CD4-positive, alpha-beta T cell (primary cell): ENCODE measurements at regions not wholly inside any gene's neighbourhood (a gene's known extent, or its start where the extent isn't known, plus 50 kb on each side); places are given as distances from the start of the nearest gene placed in this dataset.

Experiments used
- ATAC-seq: fragments of 200-7000 bp; cut with Tn5 transposase; one replicate; pipeline ENCODE4 v1.10.0; 2022; ENCODE audit warnings: mild to moderate bottlenecking; ENCODE audit not compliant: poor library complexity
- CTCF ChIA-PET: fragments of 350-600 bp; sonication (Branson Sonifier 250); formaldehyde crosslinking; loops from one replicate; lab custom pipeline; 2021; ENCODE audit warnings: antibody characterized with exemption, inconsistent platforms; lab: Charles Lee
- POLR2A ChIA-PET: fragments of 350-600 bp; sonication (Branson Sonifier 250); formaldehyde crosslinking; loops from one replicate; lab custom pipeline; 2021; ENCODE audit warnings: antibody characterized with exemption, inconsistent platforms; lab: Charles Lee
- DNase-seq, 14 experiments: peaks; one replicate each; pipeline ENCODE4 v3.0.0-alpha.2; 2013 to 2020; ENCODE audit warnings: mixed read lengths in 2 of 14
- H3K27ac ChIP-seq, 2 donors: one replicate each; pipeline versions ENCODE4 v1.5.1 to v1.7.0; 2013; ENCODE audit warnings: low read length in 2 of 2, low read depth in 1 of 2, mild to moderate bottlenecking in 1 of 2
- H3K27me3 ChIP-seq, 2 experiments: 1 replicate in 1 of 2; 2 replicates in 1 of 2; pipeline versions ENCODE4 v1.6.1 to v1.7.0; 2013; ENCODE audit warnings: low read length in 2 of 2, control low read depth in 1 of 2, mild to moderate bottlenecking in 1 of 2, moderate library complexity in 1 of 2; ENCODE audit not compliant: insufficient read depth in 2 of 2, control insufficient read depth in 1 of 2
- H3K36me3 ChIP-seq: one replicate; pipeline ENCODE4 v1.6.1; 2013; ENCODE audit warnings: low read length, control low read depth; ENCODE audit not compliant: insufficient read depth
- H3K4me1 ChIP-seq: one replicate; pipeline ENCODE4 v1.6.1; 2013; ENCODE audit warnings: low read length, control low read depth; ENCODE audit not compliant: insufficient read depth
- H3K4me3 ChIP-seq: one replicate; pipeline ENCODE4 v1.5.1; 2013; ENCODE audit warnings: mild to moderate bottlenecking, low read length, moderate library complexity
- H3K9me3 ChIP-seq, 2 experiments: 1 replicate in 1 of 2; 2 replicates in 1 of 2; pipeline versions ENCODE4 v1.6.1 to v1.7.0; 2013; ENCODE audit warnings: low read length in 2 of 2, mild to moderate bottlenecking in 2 of 2, control low read depth in 1 of 2, moderate library complexity in 1 of 2; ENCODE audit not compliant: control insufficient read depth in 1 of 2, insufficient read depth in 1 of 2
- H3K27ac Mint-ChIP-seq: one replicate; pipeline ENCODE4 v1.8.0; 2020; ENCODE audit warnings: mixed read lengths
- H3K27me3 Mint-ChIP-seq: one replicate; pipeline ENCODE4 v1.8.0; 2021; ENCODE audit warnings: mixed read lengths
- H3K36me3 Mint-ChIP-seq: one replicate; pipeline ENCODE4 v1.8.0; 2021; ENCODE audit warnings: low read depth, mixed read lengths
- H3K4me1 Mint-ChIP-seq: one replicate; pipeline ENCODE4 v1.8.0; 2021; ENCODE audit warnings: low read depth, mixed read lengths
- H3K4me3 Mint-ChIP-seq: one replicate; pipeline ENCODE4 v1.8.0; 2020; ENCODE audit warnings: mild to moderate bottlenecking, mixed read lengths
- H3K9me3 Mint-ChIP-seq: one replicate; pipeline ENCODE4 v1.8.0; 2020; ENCODE audit warnings: mixed read lengths
- CTCF ChIP-seq: fragments of 200-600 bp; IDR thresholded peaks from one replicate; pipeline ENCODE4 v1.8.0; 2022; ENCODE audit warnings: antibody characterized with exemption, mild to moderate bottlenecking
- intact Hi-C, 2 experiments: fragments of 100-400 bp; cut with DNase I in 1 of 2; cut with micrococcal nuclease in 1 of 2; formaldehyde crosslinking; loops; one replicate each; pipeline versions ENCODE4 v1.15.1 to v1.9.0; 2023 to 2025; cut with DNase I, micrococcal nuclease

GRCh38 chr13:104057861-104058260 lies 991.6 kb upstream of the SLC10A2 start:
- POLR2A ChIA-PET = no interaction called here
- TF ChIP-seq CTCF = no peak
- ATAC-seq = no peak

GRCh38 chr13:104045907-104046306 lies 979.7 kb upstream of the SLC10A2 start:
- DNase-seq = no peak
- TF ChIP-seq CTCF = no peak
- POLR2A ChIA-PET = no interaction called here
- Mint-ChIP-seq H3K36me3 (no peaks in the 10 kb centered on the region), H3K9me3 (peaks cover 3% of the 10 kb centered on the region), H3K4me3 (no peak overlapping the region), H3K27ac (no peak overlapping the region), H3K27me3 (no peaks in the 10 kb centered on the region), H3K4me1 (no peaks in the 10 kb centered on the region)
- H3K27me3 ChIP-seq = no peaks in the 10 kb centered on the region
- no peaks in the 10 kb centered on the region for H3K9me3 ChIP-seq
- intact Hi-C loops = no loop called here
- CTCF ChIA-PET = no interaction called here
- no peaks in the 10 kb centered on the region for H3K4me1 ChIP-seq
- H3K36me3 ChIP-seq = no peaks in the 10 kb centered on the region
- ATAC-seq = no peak
- no peak overlapping the region for H3K27ac ChIP-seq
- no peak overlapping the region for H3K4me3 ChIP-seq

More at GRCh38 chr13:104057861-104058260, 991.6 kb upstream of the SLC10A2 start:
- CTCF ChIA-PET = no interaction called here
- H3K27ac ChIP-seq = no peak overlapping the region
- H3K4me3 ChIP-seq = no peak overlapping the region
- no peaks in the 10 kb centered on the region for H3K27me3 ChIP-seq
- H3K4me1 ChIP-seq = no peaks in the 10 kb centered on the region
- no peaks in the 10 kb centered on the region for H3K9me3 ChIP-seq
- Mint-ChIP-seq H3K27me3 (no peaks in the 10 kb centered on the region), H3K9me3 (peaks cover 10% of the 10 kb centered on the region), H3K4me1 (no peaks in the 10 kb centered on the region), H3K4me3 (no peak overlapping the region), H3K27ac (no peak overlapping the region), H3K36me3 (no peaks in the 10 kb centered on the region)
- no peak for DNase-seq
- no peaks in the 10 kb centered on the region for H3K36me3 ChIP-seq
- intact Hi-C loops = no loop called here

GRCh38 chr13:104043184-104043583 lies 977.0 kb upstream of the SLC10A2 start:
- Histone ChIP-seq H3K4me3 (no peak overlapping the region), H3K27ac (no peak overlapping the region), H3K9me3 (no peaks in the 10 kb centered on the region), H3K27me3 (no peaks in the 10 kb centered on the region), H3K4me1 (no peaks in the 10 kb centered on the region), H3K36me3 (no peaks in the 10 kb centered on the region)
- Mint-ChIP-seq H3K4me1 (no peaks in the 10 kb centered on the region), H3K36me3 (no peaks in the 10 kb centered on the region), H3K9me3 (peaks cover 7% of the 10 kb centered on the region), H3K4me3 (no peak overlapping the region), H3K27ac (no peak overlapping the region), H3K27me3 (no peaks in the 10 kb centered on the region)
- CTCF ChIA-PET = no interaction called here
- POLR2A ChIA-PET = no interaction called here
- ATAC-seq (no peak), DNase-seq (no peak)
- intact Hi-C loops = no loop called here
- TF ChIP-seq CTCF = no peak
